ENCODE measurements at regions not wholly inside any gene's neighbourhood (a gene's known extent, or its start where the extent isn't known, plus 50 kb on each side); places are given as distances from the start of the nearest gene placed in this dataset.

DNA sequence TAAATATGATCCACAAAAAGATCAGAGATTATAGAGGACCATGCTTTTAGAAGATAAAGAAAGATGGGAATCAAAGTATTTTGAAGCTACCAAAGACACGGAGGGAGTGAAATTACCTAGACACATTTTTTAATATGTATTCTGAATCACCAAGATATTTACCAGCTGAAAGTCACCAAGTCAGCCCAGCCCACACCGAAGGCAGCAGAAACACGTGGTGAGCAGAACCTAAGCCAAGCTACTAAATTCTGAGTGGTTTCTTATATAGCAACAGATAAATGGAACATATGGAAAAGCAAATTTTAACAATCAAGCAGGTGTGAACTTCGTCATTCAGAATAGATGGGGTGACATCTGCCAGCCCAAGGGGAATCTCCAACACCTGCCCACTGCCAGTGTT, 134.7 kb upstream of the AKR1E2 start:
- H3K27me3 ChIP-seq = no peaks in the 10 kb centered on the region
- no peaks in the 10 kb centered on the region for H3K4me1 ChIP-seq (ENCODE audit: insufficient read depth)
- 49 to 55% (median 53%) methylated on average over 4 of the region's 4 CpGs for WGBS, 3 donors
- TF ChIP-seq, protein P1, sequence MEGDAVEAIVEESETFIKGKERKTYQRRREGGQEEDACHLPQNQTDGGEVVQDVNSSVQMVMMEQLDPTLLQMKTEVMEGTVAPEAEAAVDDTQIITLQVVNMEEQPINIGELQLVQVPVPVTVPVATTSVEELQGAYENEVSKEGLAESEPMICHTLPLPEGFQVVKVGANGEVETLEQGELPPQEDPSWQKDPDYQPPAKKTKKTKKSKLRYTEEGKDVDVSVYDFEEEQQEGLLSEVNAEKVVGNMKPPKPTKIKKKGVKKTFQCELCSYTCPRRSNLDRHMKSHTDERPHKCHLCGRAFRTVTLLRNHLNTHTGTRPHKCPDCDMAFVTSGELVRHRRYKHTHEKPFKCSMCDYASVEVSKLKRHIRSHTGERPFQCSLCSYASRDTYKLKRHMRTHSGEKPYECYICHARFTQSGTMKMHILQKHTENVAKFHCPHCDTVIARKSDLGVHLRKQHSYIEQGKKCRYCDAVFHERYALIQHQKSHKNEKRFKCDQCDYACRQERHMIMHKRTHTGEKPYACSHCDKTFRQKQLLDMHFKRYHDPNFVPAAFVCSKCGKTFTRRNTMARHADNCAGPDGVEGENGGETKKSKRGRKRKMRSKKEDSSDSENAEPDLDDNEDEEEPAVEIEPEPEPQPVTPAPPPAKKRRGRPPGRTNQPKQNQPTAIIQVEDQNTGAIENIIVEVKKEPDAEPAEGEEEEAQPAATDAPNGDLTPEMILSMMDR (IDR thresholded peaks at IDR 0.05) = no peak
- TF ChIP-seq POLR2A (IDR thresholded peaks at IDR 0.05) = no peak
- TF ChIP-seq EP300 (IDR thresholded peaks at IDR 0.05) = no peak
- intact Hi-C loops (cut with DNase I) = no loop called here
- no peak overlapping the region for H3K4me3 ChIP-seq
- H3K36me3 ChIP-seq = no peaks in the 10 kb centered on the region
- no peak overlapping the region for H3K27ac ChIP-seq
- H3K9me3 ChIP-seq = no peaks in the 10 kb centered on the region
- no peak for DNase-seq

DNA sequence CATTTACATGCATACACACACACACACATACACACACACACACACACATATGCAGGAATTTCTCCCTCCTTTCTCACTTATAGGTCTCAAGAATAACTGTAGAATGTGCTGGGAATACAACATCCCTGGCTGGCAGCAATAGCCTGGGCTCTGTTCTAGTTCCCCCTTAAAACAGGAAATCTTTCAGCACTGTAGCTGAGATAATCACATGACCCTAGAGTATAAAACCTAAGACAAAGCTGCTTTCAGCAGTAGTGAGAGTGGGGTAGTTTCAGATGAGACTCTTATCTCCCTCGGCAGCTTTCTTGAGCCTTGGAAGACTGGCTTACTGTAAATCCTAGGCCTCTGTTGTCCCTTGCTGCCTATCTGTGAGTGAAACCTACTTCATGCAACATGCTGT, 137.4 kb upstream of the AKR1E2 start:
- intact Hi-C loops (cut with DNase I) = no loop called here
- Histone ChIP-seq H3K27ac (no peak overlapping the region), H3K4me1 (ENCODE audit: insufficient read depth) (no peaks in the 10 kb centered on the region), H3K27me3 (no peaks in the 10 kb centered on the region), H3K36me3 (no peaks in the 10 kb centered on the region), H3K9me3 (no peaks in the 10 kb centered on the region), H3K4me3 (no peak overlapping the region)
- TF ChIP-seq EP300 (IDR thresholded peaks at IDR 0.05) (no peak), POLR2A (IDR thresholded peaks at IDR 0.05) (no peak)
- TF ChIP-seq, protein P1 (IDR thresholded peaks at IDR 0.05) = no peak
- DNase-seq = no peak
- WGBS, 3 donors = 79 to 92% (median 89%) methylated on average over 1 of the region's 1 CpG

DNA sequence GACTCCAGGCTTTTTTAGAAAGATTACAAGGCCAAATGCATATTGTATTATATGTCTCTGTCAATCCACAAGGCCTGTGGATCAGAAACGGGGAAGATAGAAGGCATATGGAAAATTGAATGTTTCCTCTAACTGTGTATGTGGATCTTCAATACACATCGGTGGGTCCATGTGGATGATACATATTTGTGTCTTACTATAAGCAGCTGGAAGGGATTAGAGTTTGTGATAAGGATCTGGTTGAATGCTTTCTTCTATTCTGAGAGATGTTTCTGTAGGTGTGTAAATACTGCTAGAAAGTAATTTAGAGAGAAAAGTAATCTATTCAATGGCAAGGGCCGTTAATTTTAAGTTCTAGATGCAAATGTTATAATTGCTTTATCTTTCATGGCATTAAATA, 137.8 kb upstream of the AKR1E2 start:
- Histone ChIP-seq H3K27ac (no peak overlapping the region), H3K9me3 (no peaks in the 10 kb centered on the region), H3K4me1 (ENCODE audit: insufficient read depth) (no peaks in the 10 kb centered on the region), H3K4me3 (no peak overlapping the region), H3K36me3 (no peaks in the 10 kb centered on the region), H3K27me3 (no peaks in the 10 kb centered on the region)
- no peak for DNase-seq
- 79 to 84% (median 84%) methylated on average over 3 of the region's 3 CpGs for WGBS, 3 donors
- TF ChIP-seq POLR2A (IDR thresholded peaks at IDR 0.05) (no peak), EP300 (IDR thresholded peaks at IDR 0.05) (no peak)
- TF ChIP-seq, protein P1 (IDR thresholded peaks at IDR 0.05) = no peak
- intact Hi-C loops (cut with DNase I) = no loop called here

DNA sequence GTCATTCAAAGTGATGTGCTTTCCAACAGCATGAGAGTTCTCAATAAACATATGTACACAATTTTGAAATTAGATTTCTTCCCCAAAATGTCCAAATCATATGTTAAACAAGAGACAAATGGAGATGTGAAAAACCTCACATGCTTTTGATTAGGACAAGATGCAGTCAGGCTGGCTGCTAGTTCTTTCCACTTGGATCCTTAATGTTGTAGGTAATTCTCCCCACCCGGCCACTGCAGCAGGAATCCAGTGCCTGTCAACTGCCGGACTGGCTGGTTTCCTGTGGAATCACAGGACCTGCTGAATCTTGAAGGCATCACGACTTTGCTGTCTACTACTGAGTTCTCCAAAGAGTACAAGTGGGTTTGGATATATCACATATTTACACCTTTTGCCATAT, 138.6 kb upstream of the AKR1E2 start:
- no peaks in the 10 kb centered on the region for H3K4me1 ChIP-seq (ENCODE audit: insufficient read depth)
- no peak for DNase-seq
- TF ChIP-seq POLR2A (IDR thresholded peaks at IDR 0.05) (no peak), EP300 (IDR thresholded peaks at IDR 0.05) (no peak)
- TF ChIP-seq, protein P1 (IDR thresholded peaks at IDR 0.05) = no peak
- H3K9me3 ChIP-seq = no peaks in the 10 kb centered on the region
- intact Hi-C loops (cut with DNase I) = no loop called here
- H3K36me3 ChIP-seq = no peaks in the 10 kb centered on the region
- no peaks in the 10 kb centered on the region for H3K27me3 ChIP-seq
- 79 to 97% (median 86%) methylated on average over 3 of the region's 3 CpGs for whole genome bisulfite sequencing, 3 donors
- H3K27ac ChIP-seq = no peak overlapping the region
- no peak overlapping the region for H3K4me3 ChIP-seq

DNA sequence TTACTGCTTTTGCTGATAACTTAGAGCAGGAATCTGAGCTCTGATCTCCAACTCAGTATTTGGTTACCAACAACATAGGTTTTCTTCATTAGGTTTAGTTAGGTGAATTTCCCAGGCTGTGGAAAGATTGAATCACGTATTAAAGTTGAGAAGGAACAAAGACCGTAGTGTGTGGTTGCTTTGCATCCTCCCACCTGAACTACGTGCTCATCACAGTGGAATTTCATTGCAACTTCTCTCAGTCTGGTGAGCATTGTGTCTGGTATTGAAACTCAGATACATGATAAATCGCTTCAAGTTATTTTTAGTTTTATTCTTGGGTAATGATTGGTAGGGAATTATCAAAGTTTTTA, 139.4 kb upstream of the AKR1E2 start:
- TF ChIP-seq, protein P1 (IDR thresholded peaks at IDR 0.05) = no peak
- TF ChIP-seq POLR2A (IDR thresholded peaks at IDR 0.05) (no peak), EP300 (IDR thresholded peaks at IDR 0.05) (no peak)
- intact Hi-C loops (cut with DNase I) = no loop called here
- Histone ChIP-seq H3K4me3 (no peak overlapping the region), H3K4me1 (ENCODE audit: insufficient read depth) (no peaks in the 10 kb centered on the region), H3K27me3 (no peaks in the 10 kb centered on the region), H3K9me3 (no peaks in the 10 kb centered on the region), H3K27ac (no peak overlapping the region), H3K36me3 (no peaks in the 10 kb centered on the region)
- WGBS, 3 donors = 51 to 62% (median 56%) methylated on average over 4 of the region's 4 CpGs
- no peak for DNase-seq
